ENCODE measurements at regions not wholly inside any gene's neighbourhood (a gene's known extent, or its start where the extent isn't known, plus 50 kb on each side); places are given as distances from the start of the nearest gene placed in this dataset.

DNA sequence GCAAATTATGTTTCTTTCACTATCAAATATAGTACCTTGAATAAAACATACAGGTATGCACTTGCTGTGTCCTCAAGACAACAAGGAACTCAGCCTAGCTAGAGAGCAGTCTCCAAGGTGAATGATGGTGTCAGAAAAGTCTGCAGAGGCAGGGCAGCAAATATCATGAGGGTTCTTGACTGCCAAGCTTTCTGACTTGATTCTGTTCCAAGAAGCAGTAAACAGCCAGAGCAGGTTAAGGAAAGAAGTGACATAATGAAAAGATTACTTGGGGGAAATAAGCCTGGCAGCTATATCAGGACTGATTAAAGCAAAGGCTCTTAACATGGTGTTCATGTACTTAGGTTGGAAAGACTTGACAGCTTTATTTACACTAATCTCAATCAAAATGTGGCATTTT is 192.2 kb upstream of the GADL1 start:
- TF ChIP-seq, protein P1, sequence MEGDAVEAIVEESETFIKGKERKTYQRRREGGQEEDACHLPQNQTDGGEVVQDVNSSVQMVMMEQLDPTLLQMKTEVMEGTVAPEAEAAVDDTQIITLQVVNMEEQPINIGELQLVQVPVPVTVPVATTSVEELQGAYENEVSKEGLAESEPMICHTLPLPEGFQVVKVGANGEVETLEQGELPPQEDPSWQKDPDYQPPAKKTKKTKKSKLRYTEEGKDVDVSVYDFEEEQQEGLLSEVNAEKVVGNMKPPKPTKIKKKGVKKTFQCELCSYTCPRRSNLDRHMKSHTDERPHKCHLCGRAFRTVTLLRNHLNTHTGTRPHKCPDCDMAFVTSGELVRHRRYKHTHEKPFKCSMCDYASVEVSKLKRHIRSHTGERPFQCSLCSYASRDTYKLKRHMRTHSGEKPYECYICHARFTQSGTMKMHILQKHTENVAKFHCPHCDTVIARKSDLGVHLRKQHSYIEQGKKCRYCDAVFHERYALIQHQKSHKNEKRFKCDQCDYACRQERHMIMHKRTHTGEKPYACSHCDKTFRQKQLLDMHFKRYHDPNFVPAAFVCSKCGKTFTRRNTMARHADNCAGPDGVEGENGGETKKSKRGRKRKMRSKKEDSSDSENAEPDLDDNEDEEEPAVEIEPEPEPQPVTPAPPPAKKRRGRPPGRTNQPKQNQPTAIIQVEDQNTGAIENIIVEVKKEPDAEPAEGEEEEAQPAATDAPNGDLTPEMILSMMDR (IDR thresholded peaks at IDR 0.05; ENCODE audit: low read length): no peak
- no peak for TF ChIP-seq EZH2 (IDR thresholded peaks at IDR 0.05; ENCODE audit: borderline replicate concordance, low read length)
